Activated CD4-positive, CD25-positive, alpha-beta regulatory T cell treated with anti-CD3 and anti-CD28 coated beads, Interleukin-2, amount 50 U/mL, for 16 hours (primary cell): ENCODE measurements at regions not wholly inside any gene's neighbourhood (a gene's known extent, or its start where the extent isn't known, plus 50 kb on each side); places are given as distances from the start of the nearest gene placed in this dataset.

ENCODE experiments used
- DNase-seq: peaks from one replicate; pipeline ENCODE4 v3.0.0-alpha.2; 2020; ENCODE audit warnings: low read depth, low spot score

DNA sequence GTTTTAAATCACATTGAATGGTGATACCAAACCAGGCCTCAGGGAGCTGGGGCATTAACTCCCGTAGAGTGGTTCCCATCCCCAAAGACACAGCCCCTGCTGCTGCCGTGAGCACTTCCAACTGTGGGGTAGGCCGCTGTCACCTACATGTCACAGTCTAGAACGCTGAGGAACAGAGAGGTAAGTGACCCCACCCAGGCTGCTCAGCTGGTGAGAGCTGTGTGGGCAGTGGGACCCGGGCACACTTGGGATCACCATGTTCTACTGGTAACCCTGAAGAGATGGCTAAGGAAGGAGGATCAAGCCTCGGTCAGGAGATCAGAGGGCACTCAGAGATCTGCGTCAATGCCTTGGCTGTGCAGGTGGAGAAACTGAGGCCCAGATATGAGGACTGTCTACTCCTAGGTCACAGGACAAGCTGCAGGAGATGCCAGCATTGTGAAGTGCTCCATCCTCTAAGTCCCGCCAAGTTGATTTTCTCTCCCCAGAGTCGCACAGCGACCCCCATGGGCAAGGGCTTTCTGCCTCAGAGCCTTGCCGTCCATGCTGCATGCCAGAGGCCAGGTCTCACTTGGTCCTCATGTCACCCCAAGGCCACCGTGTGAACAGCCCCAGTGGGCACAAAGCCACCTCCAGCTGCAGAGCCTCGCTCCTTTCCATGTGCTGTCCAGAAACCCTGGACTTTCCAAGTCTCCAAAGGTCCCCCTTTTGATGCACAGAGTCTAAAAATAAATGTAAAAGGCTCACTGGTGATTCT, 144.2 kb upstream of the OTOS start:
- DNase-seq: no peak

DNA sequence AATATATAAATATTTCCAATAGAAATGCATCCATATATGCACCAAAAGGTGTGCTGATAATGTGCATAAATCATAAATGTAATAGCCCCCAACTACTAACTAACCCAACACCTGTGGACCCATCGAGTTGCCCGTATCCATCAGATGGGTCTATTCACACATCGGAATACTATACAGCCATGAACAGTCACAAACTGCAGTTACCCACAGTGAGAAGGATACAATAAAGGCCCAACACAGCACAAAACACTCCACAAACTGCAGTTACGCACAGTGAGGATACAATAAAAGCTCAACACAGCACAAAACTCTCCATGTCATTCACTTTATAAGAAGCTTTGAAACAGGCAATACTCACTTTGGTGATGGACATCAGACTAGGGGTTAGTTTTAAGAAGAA, 145.3 kb upstream of the OTOS start:
- DNase-seq: no peak

DNA sequence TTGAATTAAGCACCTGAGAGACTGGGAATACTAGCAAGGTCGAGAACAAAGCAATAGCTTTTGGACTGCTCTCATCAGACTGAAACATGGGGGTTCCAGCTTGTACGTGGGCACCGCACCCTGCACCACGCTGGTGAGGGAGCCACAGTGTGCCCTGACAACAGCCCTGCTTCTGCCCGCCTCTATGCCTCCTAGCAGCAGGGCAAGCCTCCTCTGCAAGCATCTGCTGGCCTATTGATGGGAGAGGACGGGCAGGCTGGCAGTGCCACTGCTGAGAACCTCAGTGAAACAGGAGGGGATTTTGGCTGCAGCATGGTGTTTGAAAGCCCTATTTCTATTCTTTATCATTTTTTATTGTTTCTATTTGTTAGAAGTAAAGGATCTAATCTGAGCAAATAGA, 146.1 kb upstream of the OTOS start:
- no peak for DNase-seq

DNA sequence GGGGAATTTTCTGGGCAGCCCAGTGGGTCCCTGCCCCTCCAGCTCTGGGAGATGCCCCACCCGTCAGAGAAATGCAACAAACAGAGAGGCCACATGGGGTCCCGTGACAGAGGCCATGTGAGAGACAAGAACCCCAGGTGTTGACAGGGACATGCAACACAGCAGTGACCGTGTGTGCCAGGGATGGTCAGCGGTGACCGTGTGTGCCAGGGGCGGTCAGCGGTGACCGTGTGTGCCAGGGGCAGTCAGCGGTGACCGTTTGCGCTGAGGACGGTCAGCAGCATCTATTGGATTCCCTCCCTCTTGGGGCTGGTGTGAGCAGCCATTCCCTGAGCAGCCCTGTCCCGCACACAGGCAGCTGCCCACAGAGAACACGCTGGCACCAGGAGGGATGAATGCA, 146.6 kb upstream of the OTOS start:
- DNase-seq: no peak

DNA sequence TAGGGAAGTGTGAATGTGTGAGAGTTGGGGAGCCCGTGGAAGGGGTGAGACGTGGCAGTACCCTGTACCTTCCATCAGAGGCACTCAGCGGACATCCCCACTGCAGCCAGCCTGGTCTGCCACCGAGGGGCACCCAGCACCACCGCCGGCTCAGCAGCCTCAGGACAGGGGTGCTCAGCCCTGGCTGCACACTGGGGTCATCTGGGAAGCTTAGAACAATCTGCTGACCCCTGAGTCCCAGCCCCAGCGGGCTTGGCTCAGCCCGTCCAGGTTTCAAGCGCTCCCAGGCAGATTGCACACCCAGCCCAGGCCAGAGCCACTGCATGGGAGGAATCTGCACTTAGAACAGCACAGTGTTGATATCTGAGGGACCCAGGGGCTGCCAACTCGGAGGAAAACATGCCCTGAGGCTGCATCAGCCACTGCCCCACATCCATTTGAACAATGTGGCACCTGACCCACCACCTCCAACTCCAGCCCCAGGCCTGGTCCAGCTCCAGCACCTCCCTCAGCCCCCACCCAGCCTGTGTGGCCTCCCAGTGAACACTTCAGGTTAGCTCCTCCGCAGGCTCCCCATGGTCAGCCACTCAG, 147.1 kb upstream of the OTOS start:
- DNase-seq: no peak

DNA sequence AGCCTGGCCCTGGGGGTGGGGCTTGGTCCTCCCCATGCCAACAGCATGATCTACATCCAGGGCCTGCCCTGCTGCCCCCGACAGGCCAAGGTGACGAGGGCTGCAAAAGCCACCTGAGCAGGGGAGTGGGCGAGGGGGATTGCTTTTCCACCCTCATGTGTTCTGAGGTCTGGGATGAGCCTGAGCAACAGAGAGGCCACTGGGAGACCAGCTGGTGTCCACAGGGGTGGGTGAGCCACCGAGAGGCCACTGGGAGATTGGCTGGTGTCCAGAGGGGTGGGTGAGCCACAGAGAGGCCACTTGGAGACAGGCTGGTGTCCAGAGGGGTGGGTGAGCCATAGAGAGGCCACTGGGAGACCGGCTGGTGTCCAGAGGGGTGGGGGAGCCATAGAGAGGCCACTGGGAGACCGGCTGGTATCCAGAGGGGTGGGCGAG, 147.4 kb upstream of the GPC1 start:
- DNase-seq: no peak

DNA sequence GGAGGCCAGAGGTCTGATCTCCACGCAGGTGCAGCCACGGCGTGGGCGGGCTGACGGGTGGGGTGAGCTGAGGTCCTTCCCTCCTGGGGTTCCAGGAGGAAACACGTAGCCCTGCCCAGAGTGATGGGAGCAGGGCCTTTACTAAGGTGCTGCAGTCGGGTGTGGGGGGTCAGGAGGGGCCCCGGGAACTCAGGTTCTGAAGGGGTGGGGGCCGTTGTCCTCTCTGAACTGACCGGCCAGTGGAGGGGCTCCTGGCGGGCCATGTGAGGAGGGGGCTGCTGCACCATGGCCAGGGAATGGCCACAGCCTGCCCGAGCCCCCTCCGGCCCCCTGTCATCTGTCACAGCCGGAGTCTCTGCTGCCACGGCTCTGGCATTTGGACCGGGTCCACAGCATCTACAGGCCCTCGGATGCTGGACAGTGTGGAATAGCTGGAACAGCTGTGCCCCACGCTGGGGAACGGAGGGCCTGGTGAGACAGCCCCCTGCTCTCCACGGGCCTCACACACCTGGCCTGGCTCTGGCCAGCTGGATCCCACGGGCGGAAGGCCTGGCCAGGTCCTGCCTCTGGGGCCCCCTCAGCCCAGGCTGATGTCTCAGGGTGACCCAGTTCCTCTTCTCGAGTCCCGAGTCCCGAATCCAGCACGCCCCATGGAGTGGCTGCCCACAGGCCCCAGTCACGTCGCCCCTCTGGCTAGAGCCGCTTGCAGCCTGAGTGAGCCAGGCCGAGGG, 145.6 kb upstream of the GPC1 start:
- DNase-seq: no peak

DNA sequence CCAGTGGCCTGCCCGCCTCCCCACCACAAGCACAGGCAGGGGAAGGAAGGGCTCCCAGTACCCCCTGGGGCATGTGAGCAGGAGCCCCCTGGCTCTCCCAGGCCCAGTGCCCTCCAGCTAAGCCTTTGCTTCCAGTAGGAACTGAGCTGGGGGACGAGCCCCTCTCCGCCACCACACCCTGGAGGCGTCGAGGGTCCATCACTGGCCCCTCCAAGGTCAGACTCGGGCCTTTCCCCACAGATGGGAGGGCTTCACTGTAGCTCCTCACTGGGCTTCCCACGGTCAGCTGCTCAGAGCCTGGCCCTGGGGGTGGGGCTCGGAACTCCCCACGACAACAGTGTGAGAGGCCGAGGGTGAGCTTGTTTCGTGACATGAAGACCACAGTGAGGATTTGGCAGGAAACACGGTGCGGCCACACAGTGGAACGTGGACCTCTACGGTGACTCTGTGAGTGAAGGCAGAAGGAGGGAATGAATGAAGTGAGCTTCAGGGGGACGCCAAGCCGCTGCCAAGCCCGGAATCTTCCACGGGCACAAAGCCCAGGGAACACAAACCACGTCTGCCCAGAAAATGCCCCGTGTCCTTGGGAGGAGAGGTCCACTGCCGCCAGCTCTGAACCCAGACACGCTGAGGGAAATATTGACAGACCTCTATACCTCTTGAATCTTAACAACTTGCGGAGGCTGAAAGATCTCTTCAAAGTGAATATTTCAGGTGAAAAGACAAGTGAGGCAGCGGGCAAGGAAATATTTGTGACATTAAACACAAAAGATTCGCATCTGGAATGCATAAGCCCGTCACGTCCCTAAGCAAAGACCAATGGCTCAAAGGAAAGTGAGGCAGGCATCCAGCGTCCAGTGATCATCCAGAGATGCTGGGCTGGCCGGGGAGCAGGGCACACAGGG, 144.8 kb upstream of the GPC1 start:
- no peak for DNase-seq

DNA sequence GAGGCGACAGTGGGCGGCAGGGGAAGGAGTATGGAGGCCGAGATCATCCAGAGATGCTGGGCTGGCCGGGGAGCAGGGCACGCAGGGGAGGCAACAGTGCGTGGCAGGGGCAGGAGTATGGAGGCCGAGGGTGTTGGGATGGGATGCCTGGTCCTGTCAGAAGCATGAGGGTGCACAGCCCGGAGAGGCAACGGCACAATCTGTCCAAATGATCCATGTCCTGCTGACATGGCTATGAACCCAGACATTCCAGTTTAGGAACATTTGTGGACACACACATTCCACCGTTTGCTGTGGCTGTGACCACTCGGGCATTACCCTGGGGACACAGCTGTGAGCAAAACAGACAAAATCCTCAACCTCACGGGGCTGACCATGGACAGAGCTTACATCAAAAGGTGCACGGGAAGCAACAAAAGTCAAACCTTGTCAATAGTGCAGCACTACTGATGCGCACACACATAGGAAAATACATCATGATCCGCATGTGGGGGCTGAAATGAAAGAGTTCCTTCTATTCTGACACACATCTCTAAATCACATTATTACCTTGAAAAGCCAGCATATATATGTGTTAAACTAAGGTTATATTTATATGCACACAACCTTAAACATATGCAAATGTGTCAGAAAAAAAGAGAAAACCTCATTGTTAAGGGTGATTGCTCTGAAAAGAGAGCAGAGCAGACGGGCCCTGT, 144.0 kb upstream of the GPC1 start:
- no peak for DNase-seq

DNA sequence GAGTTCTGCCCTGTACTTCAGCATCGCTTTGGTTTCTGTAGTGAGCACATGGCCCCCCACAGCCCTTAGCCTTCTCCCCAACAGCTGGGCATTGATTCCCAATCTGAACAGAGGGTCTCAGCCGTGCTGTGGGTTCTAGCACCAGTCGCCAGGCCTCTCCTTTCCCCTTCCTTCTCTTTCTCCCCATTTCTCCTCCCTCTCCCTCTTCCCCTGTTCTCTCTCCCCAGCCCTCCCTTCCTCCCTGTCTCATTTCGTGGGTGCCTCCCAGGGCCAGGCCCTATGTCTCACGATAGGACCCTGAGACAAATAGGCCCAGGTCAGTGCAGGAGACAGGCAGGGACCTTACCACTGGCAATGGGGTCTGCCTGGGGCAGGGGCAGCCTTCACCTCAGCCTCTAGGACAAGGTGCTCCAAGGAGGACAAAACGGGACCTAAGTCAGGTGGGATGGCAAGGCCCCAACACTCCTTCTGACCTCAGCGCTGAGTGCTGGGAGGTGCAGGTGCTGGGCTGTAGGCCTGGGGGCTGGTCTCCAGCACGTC, 143.4 kb upstream of the GPC1 start:
- no peak for DNase-seq

DNA sequence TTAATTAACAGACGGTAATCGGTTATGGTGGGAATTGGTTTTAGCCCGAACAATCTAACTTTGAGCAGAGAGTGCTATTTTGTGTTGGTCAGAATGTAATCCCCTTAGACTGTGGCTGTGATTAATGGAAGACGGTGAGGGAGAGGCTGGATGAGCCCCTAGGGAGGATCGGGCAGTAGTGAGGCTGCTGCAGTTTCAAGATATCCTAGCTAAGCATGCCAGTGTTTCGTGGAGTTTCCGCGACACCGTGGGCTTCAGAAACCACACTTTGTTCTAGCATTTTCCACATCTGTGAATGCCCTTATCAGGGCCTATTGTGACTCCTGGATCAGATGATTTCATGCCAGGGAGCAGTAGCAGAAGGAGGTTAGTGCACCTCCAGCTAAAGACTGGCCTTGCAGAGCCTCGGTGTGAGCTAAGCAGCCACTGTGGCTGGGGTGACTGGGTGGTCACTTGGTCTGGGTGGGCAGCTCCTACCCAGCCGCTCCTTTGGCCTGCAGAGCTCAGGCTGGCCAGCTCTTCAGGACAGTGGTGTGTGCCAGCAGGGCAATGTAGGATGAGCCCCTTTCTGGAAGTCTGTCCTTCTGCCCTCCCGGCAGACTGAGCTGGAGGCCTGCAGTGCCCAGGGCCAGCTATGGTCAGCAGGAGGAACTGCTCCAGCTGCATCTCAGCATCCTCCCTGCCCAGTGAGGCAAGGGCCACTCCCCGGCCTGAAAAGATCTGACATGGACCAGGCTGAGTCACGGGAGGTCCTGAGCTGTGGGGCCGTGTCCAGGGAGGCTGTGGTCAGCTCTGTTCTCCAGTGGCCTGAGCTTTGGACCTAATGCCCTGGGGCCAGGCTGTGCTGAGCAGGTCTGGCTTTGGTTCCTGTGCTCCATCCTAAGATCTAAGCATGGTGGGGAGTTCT, 142.6 kb upstream of the GPC1 start:
- DNase-seq: no peak

DNA sequence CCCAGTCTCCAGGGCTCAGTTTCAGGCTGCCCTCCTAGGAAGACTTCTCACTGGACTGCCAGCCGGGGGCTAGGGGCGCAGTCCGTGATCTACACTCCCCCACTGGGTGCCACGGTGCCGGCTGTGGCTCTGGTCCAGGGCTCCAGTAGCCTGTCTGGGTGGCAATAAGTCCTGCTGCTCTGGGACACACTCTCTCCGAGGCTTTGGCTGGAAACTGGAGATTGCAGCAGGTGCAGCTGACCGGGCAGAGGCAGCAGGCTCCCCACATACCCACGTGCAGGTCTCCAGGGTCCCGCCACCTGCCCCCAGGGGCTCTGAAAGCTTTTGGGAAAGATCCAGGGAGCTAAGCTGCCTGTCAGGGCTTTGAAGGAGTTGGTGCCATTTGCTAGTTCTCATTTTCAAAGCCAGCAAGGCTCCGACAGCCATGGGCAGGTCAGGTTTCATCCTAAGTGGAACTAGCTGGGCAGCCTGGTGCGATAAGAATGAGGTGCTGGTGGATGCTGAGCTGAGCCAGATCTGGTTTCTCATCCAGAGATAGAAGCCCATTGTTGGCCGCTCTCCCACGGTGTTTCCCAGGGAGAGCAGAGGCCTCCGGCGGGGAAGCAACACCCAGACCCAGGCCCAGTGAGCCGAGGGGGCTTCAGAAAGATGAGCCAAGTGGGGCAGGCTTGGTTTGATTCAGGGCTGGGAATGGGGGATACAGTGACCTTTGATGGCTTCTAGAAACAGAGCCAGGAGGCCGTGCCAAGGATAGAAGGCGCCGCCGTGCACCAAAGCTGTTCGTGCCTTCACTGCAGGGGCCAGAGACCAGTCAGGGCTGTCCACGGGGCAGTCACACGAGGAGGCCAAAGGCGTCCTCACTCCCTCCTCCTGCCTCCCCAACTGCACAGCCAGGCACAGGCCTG, 141.7 kb upstream of the GPC1 start:
- DNase-seq: no peak

DNA sequence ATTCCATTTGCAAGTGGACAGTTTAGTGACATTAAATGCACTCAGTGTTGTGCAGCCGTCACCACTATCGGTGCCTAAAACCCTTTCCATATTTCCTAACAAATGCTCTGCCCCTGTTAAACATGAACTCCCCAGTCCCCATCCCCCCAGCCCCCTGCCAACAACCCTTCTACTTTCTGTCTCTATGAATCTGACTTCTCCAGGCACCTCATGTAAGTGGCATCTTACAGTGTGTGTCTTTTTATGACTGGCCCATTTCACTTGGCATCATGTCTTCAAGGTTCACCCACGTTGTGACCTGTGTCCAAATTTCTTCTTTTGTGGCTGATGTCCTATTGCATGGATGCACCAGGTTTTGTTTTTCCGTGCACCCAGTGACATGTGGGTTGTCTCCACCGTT, 140.9 kb upstream of the GPC1 start:
- no peak for DNase-seq

DNA sequence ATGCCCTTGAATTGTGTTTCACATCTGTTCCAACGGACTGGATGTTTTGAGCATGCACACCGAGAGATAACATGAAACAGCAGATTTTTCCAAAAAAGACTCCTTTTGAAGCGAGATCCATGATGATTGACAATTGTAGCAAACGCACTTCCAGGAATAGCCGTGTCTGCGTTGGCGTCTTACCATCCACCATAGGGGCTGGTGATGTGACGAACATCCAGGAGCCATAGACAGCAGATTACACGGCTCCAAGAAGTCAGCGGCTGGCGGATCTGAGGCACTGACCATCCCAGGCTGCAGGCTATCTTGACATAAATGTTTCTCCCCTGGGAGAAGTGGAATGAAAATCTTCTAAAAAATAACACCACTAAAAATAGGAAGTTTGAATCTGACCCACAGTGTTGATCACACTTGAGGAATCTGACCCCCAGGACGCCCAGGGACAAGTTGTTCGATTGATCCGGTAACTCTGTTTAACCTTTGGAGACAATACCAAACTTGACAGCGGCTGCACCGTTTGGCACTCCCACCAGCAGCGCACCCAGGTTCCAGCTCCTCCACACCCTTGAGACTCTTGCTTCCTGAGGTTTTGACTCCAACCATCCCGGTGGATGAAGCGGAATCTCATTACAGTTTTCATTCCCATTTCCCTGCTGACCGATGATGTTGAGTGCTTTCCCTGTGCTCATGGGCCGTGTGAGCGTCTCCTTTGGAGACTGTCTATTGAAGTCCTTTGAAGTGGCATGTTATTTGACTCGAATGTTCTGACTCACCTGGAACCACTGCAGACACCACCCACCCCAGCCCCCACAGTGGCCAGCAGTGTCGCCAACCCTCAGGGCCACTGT, 140.0 kb upstream of the GPC1 start:
- no peak for DNase-seq

DNA sequence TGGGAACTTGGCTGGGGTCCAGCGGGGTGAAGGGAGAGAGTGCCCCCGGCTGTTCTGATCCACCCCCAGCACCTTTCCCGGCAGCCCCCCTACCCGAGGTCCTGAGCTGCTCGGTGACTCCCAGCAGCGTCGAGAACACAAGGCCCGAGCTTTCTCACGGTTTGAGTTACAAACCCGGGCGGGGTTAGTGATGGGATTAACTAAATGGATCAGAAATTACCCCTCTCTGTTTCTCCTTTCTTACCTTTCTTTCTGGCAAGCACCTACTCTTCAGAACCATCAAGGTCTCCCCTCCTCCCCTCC, 139.4 kb upstream of the GPC1 start:
- no peak for DNase-seq

DNA sequence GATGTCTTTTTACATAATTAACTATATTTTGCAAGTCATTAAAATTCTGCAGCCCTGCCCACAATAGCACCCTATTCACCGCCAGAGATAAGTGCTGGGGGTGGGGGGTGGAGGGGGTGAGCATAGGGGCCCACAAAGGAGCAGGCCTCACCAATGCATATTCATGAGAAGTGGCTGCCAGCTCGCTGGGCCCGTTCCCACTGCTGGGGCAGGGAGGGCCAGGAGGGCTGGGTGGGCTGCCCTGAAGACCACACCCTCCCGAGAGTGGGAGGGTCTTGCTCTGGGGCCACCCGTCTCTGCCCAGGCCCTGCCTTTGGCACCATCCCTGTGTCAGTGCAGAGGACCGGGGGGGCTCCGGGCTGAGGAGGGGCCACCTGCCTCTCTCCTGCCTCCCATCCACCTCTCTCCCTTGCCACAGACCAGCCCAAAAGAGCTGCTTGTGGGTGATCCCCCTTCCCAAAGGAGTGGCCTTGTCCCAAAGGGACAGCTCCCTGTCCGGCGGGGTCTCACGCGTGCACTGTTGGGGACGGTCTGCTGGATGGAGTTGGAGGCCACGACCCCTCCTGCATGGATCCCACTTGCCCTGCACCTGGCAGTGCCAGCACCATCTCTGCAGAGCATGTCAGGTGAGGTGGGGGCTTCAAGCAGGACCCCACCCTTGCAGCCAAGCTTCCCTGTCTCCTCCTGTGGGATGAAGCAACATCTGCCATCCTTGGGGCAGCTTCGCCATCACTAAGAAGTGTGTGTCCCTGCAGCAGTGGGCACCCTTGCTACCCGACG, 138.8 kb upstream of the GPC1 start:
- no peak for DNase-seq
